Stimulated activated CD8-positive, alpha-beta memory T cell treated with anti-CD3 and anti-CD28 coated beads, Interleukin-15, amount 100 ng/mL, for 48 hours (primary cell): ENCODE measurements at regions not wholly inside any gene's neighbourhood (a gene's known extent, or its start where the extent isn't known, plus 50 kb on each side); places are given as distances from the start of the nearest gene placed in this dataset.

Experiments
- DNase-seq, 2 donors: peaks; one replicate each; pipeline ENCODE4 v3.0.0-alpha.2; 2020; ENCODE audit warnings: low read depth in 2 of 2

- no peak for DNase-seq
Observed at GRCh38 chr2:220963930-220964329, 608.2 kb downstream of the EPHA4 start.

GRCh38 chr2:220966636-220967035 lies 605.5 kb downstream of the EPHA4 start:
- DNase-seq, result no peak

GRCh38 chr2:220969348-220969747 lies 602.8 kb downstream of the EPHA4 start:
- DNase-seq, result no peak

GRCh38 chr2:220980966-220981675 lies 591.0 kb downstream of the EPHA4 start:
- no peak for DNase-seq

- no peak for DNase-seq
Observed at GRCh38 chr2:220981926-220982325, 590.2 kb downstream of the EPHA4 start.

GRCh38 chr2:220985561-220985960 lies 586.5 kb downstream of the EPHA4 start:
- DNase-seq, result no peak

GRCh38 chr2:220987839-220988238 lies 584.3 kb downstream of the EPHA4 start:
- DNase-seq, result no peak

- DNase-seq, result no peak
Observed at GRCh38 chr2:220991972-220992371, 580.1 kb downstream of the EPHA4 start.

GRCh38 chr2:220994846-220995245 lies 577.3 kb downstream of the EPHA4 start:
- DNase-seq, result no peak

GRCh38 chr2:220995581-220995980 lies 576.5 kb downstream of the EPHA4 start:
- no peak for DNase-seq

GRCh38 chr2:220998156-220998555 lies 573.9 kb downstream of the EPHA4 start:
- DNase-seq, result no peak

- DNase-seq, result no peak
Observed at GRCh38 chr2:220999356-220999755, 572.7 kb downstream of the EPHA4 start.

- no peak for DNase-seq
Observed at GRCh38 chr2:221001381-221001801, 570.7 kb downstream of the EPHA4 start.

- DNase-seq, result no peak
Observed at GRCh38 chr2:221002101-221002685, 569.9 kb downstream of the EPHA4 start.

- no peak for DNase-seq
Observed at GRCh38 chr2:221005338-221005737, 566.8 kb downstream of the EPHA4 start.

GRCh38 chr2:221006084-221006483 lies 566.0 kb downstream of the EPHA4 start:
- DNase-seq, result no peak

- DNase-seq, result no peak
Observed at GRCh38 chr2:221016551-221016950, 555.6 kb downstream of the EPHA4 start.

- no peak for DNase-seq
Observed at GRCh38 chr2:221018262-221018661, 553.8 kb downstream of the EPHA4 start.

- no peak for DNase-seq
Observed at GRCh38 chr2:221019668-221020067, 552.4 kb downstream of the EPHA4 start.

- no peak for DNase-seq
Observed at GRCh38 chr2:221022554-221022953, 549.5 kb downstream of the EPHA4 start.

- DNase-seq, result no peak
Observed at GRCh38 chr2:221025398-221025797, 546.7 kb downstream of the EPHA4 start.

- DNase-seq, result no peak
Observed at GRCh38 chr2:221034026-221034701, 537.9 kb downstream of the EPHA4 start.

- no peak for DNase-seq
Observed at GRCh38 chr2:221034973-221035372, 537.1 kb downstream of the EPHA4 start.
